ENCODE measurements at regions not wholly inside any gene's neighbourhood (a gene's known extent, or its start where the extent isn't known, plus 50 kb on each side); places are given as distances from the start of the nearest gene placed in this dataset.

DNA sequence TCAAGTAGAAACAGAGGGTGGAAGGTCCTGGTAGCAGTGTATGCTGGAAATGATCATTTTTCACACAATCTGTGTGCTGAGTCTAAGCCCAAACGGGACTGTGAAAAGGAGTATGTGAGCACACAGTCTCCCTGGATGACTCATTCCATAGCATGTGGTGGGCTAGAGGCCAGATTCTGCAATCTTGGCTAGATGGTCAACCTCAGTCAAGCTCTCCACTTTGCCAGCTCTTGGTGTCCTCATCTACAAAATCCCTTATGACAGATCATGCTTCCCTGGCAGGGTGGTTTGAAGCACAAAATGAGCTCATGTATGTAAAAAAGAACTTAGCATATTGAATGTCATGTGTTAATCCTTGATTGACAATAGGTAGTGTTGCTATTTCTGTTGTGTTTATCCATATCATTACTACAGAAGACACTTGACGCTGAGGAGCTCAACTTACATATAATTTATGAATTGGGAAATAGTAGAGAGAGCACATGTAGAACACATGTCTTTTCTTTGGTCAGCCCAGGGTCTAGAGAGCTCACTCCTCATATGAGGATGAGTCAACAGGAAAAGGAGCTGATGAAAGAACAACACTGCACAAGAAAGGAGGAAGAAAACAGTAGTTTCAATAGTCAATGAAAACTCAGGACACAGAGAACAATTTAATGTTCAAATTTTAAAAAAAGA, 517.5 kb downstream of the BCL11B start:
- no peak for TF ChIP-seq POLR2A (IDR thresholded peaks at IDR 0.05)
- no peak for TF ChIP-seq CTCF (IDR thresholded peaks at IDR 0.05)

Data from breast epithelium (tissue), 3 donors.